SJCRH30 (cell line): ENCODE measurements at regions not wholly inside any gene's neighbourhood (a gene's known extent, or its start where the extent isn't known, plus 50 kb on each side); places are given as distances from the start of the nearest gene placed in this dataset.

Experiments
- DNase-seq, 2 experiments: peaks; one replicate each; pipeline ENCODE4 v3.0.0-alpha.2; 2015 to 2020
- H3K27ac ChIP-seq: fragments of 250-450 bp; sonication (Bioruptor Pico); 2 replicates; pipeline ENCODE4 v1.5.1; 2020; ENCODE audit warnings: mild to moderate bottlenecking, moderate library complexity
- H3K27me3 ChIP-seq: fragments of 250-450 bp; sonication (Bioruptor Pico); 2 replicates; pipeline ENCODE4 v1.5.1; 2020; ENCODE audit warnings: mild to moderate bottlenecking, moderate library complexity
- H3K36me3 ChIP-seq: fragments of 250-450 bp; sonication (Bioruptor Pico); 2 replicates; pipeline ENCODE4 v1.5.1; 2020; ENCODE audit warnings: mild to moderate bottlenecking, moderate library complexity
- H3K4me1 ChIP-seq: fragments of 250-450 bp; sonication (Bioruptor Pico); 2 replicates; pipeline ENCODE4 v1.5.1; 2020; ENCODE audit warnings: mild to moderate bottlenecking, moderate library complexity
- H3K4me3 ChIP-seq: fragments of 250-450 bp; sonication (Bioruptor Pico); 2 replicates; pipeline ENCODE4 v1.5.1; 2020; ENCODE audit warnings: mild to moderate bottlenecking, moderate library complexity
- H3K9me3 ChIP-seq: fragments of 250-450 bp; sonication (Bioruptor Pico); replicated peaks from 2 replicates; pipeline ENCODE4 v1.5.1; 2020; ENCODE audit warnings: mild to moderate bottlenecking, moderate library complexity

- Histone ChIP-seq H3K36me3 (no peaks in the 10 kb centered on the region), H3K4me1 (peaks cover 6% of the 10 kb centered on the region; the same call in 1 of the 2 replicates), H3K27me3 (no peaks in the 10 kb centered on the region), H3K9me3 (0 out of 2 replicates have a peak, but pooled peaks cover 3% of the 10 kb centered on the region), H3K4me3 (no peak overlapping the region), H3K27ac (no peak overlapping the region)
- DNase-seq = no peak
Measured at GRCh38 chr5:65068410-65068809, 299.7 kb downstream of the CWC27 start.

- no peaks in the 10 kb centered on the region for H3K36me3 ChIP-seq
- no peak overlapping the region for H3K27ac ChIP-seq
- H3K9me3 ChIP-seq = no peaks in the 10 kb centered on the region
- no peak for DNase-seq
- H3K4me1 ChIP-seq = peaks cover 6% of the 10 kb centered on the region; the same call in 1 of the 2 replicates
- no peaks in the 10 kb centered on the region for H3K27me3 ChIP-seq
- H3K4me3 ChIP-seq = no peak overlapping the region
Measured at GRCh38 chr5:65070026-65070425, 301.3 kb downstream of the CWC27 start.

- no peak overlapping the region for H3K4me3 ChIP-seq
- DNase-seq = peak in 1 of 2 experiments; percentile 37
- H3K4me1 ChIP-seq = peaks cover 6% of the 10 kb centered on the region
- no peaks in the 10 kb centered on the region for H3K27me3 ChIP-seq
- H3K36me3 ChIP-seq = no peaks in the 10 kb centered on the region
- no peaks in the 10 kb centered on the region for H3K9me3 ChIP-seq
- no peak overlapping the region for H3K27ac ChIP-seq
Measured at GRCh38 chr5:65072850-65073249, 304.1 kb downstream of the CWC27 start.

- Histone ChIP-seq H3K27me3 (no peaks in the 10 kb centered on the region), H3K4me3 (no peak overlapping the region), H3K36me3 (no peaks in the 10 kb centered on the region), H3K4me1 (peaks cover 10% of the 10 kb centered on the region), H3K9me3 (no peaks in the 10 kb centered on the region), H3K27ac (no peak overlapping the region)
- no peak for DNase-seq
Measured at GRCh38 chr5:65073250-65073661, 304.5 kb downstream of the CWC27 start.

- no peaks in the 10 kb centered on the region for H3K9me3 ChIP-seq
- no peak overlapping the region for H3K4me3 ChIP-seq
- H3K27me3 ChIP-seq = no peaks in the 10 kb centered on the region
- no peak overlapping the region for H3K27ac ChIP-seq
- no peaks in the 10 kb centered on the region for H3K36me3 ChIP-seq
- DNase-seq = no peak
- peaks cover 13% of the 10 kb centered on the region for H3K4me1 ChIP-seq
Measured at GRCh38 chr5:65075623-65076250, 307.0 kb downstream of the CWC27 start.

GRCh38 chr5:65076251-65076869, 307.6 kb downstream of the CWC27 start:
- H3K4me1 ChIP-seq = peaks cover 13% of the 10 kb centered on the region
- H3K36me3 ChIP-seq = no peaks in the 10 kb centered on the region
- no peaks in the 10 kb centered on the region for H3K9me3 ChIP-seq
- H3K27ac ChIP-seq = no peak overlapping the region
- H3K27me3 ChIP-seq = no peaks in the 10 kb centered on the region
- no peak overlapping the region for H3K4me3 ChIP-seq
- DNase-seq = peak; percentile 52 to 70

- no peak overlapping the region for H3K27ac ChIP-seq
- no peak overlapping the region for H3K4me3 ChIP-seq
- DNase-seq = no peak
- H3K9me3 ChIP-seq = no peaks in the 10 kb centered on the region
- H3K27me3 ChIP-seq = no peaks in the 10 kb centered on the region
- H3K36me3 ChIP-seq = no peaks in the 10 kb centered on the region
- peaks cover 13% of the 10 kb centered on the region for H3K4me1 ChIP-seq
Measured at GRCh38 chr5:65077653-65078052, 308.9 kb downstream of the CWC27 start.

GRCh38 chr5:65078331-65078730, 309.6 kb downstream of the CWC27 start:
- H3K4me1 ChIP-seq = peaks cover 8% of the 10 kb centered on the region
- H3K36me3 ChIP-seq = no peaks in the 10 kb centered on the region
- no peak overlapping the region for H3K4me3 ChIP-seq
- H3K27ac ChIP-seq = no peak overlapping the region
- DNase-seq = no peak
- H3K9me3 ChIP-seq = no peaks in the 10 kb centered on the region
- H3K27me3 ChIP-seq = no peaks in the 10 kb centered on the region

- peaks cover 7% of the 10 kb centered on the region for H3K4me1 ChIP-seq
- H3K9me3 ChIP-seq = no peaks in the 10 kb centered on the region
- H3K4me3 ChIP-seq = no peak overlapping the region
- H3K36me3 ChIP-seq = no peaks in the 10 kb centered on the region
- H3K27me3 ChIP-seq = no peaks in the 10 kb centered on the region
- no peak overlapping the region for H3K27ac ChIP-seq
- DNase-seq = no peak
Measured at GRCh38 chr5:65081071-65081470, 312.3 kb downstream of the CWC27 start.

- Histone ChIP-seq H3K36me3 (no peaks in the 10 kb centered on the region), H3K9me3 (no peaks in the 10 kb centered on the region), H3K4me3 (no peak overlapping the region), H3K4me1 (no peaks in the 10 kb centered on the region; the same call in 1 of the 2 replicates), H3K27ac (no peak overlapping the region), H3K27me3 (no peaks in the 10 kb centered on the region)
- no peak for DNase-seq
Measured at GRCh38 chr5:65084795-65085515, 316.2 kb downstream of the CWC27 start.

- H3K4me1 ChIP-seq = no peaks in the 10 kb centered on the region; the same call in 1 of the 2 replicates
Measured at GRCh38 chr5:65085516-65085850, 316.8 kb downstream of the CWC27 start.

GRCh38 chr5:65086234-65086890, 317.6 kb downstream of the CWC27 start:
- no peaks in the 10 kb centered on the region for H3K27me3 ChIP-seq
- no peak overlapping the region for H3K27ac ChIP-seq
- H3K9me3 ChIP-seq = no peaks in the 10 kb centered on the region
- H3K4me3 ChIP-seq = no peak overlapping the region
- no peak for DNase-seq
- no peaks in the 10 kb centered on the region; the same call in 1 of the 2 replicates for H3K4me1 ChIP-seq
- H3K36me3 ChIP-seq = no peaks in the 10 kb centered on the region

More at GRCh38 chr5:65085516-65085850, 316.8 kb downstream of the CWC27 start:
- no peaks in the 10 kb centered on the region for H3K9me3 ChIP-seq
- no peaks in the 10 kb centered on the region for H3K27me3 ChIP-seq
- DNase-seq = no peak
- H3K27ac ChIP-seq = no peak overlapping the region
- H3K36me3 ChIP-seq = no peaks in the 10 kb centered on the region
- H3K4me3 ChIP-seq = no peak overlapping the region

GRCh38 chr5:65087154-65087553, 318.4 kb downstream of the CWC27 start:
- H3K9me3 ChIP-seq = no peaks in the 10 kb centered on the region
- no peaks in the 10 kb centered on the region; the same call in 1 of the 2 replicates for H3K4me1 ChIP-seq
- no peak overlapping the region for H3K27ac ChIP-seq
- no peaks in the 10 kb centered on the region for H3K36me3 ChIP-seq
- H3K4me3 ChIP-seq = no peak overlapping the region
- H3K27me3 ChIP-seq = no peaks in the 10 kb centered on the region
- no peak for DNase-seq

- Histone ChIP-seq H3K27me3 (no peaks in the 10 kb centered on the region), H3K36me3 (no peaks in the 10 kb centered on the region), H3K27ac (no peak overlapping the region), H3K9me3 (no peaks in the 10 kb centered on the region), H3K4me1 (no peaks in the 10 kb centered on the region), H3K4me3 (no peak overlapping the region)
- DNase-seq = no peak
Measured at GRCh38 chr5:65094279-65094678, 325.5 kb downstream of the CWC27 start.

GRCh38 chr5:65098393-65098792, 329.7 kb downstream of the CWC27 start:
- no peak overlapping the region for H3K4me3 ChIP-seq
- DNase-seq = no peak
- H3K36me3 ChIP-seq = no peaks in the 10 kb centered on the region

More at GRCh38 chr5:65098393-65098792, 329.7 kb downstream of the CWC27 start:
- H3K27me3 ChIP-seq = no peaks in the 10 kb centered on the region
- H3K9me3 ChIP-seq = no peaks in the 10 kb centered on the region
- no peak overlapping the region for H3K27ac ChIP-seq
- H3K4me1 ChIP-seq = peaks cover 10% of the 10 kb centered on the region; the same call in 1 of the 2 replicates
